GM18870 (cell line): ENCODE measurements at regions not wholly inside any gene's neighbourhood (a gene's known extent, or its start where the extent isn't known, plus 50 kb on each side); places are given as distances from the start of the nearest gene placed in this dataset.
"Not testable (repeated sequence)": the region's sequence is repeated elsewhere in the genome, so short reads cannot be mapped to it uniquely, and the experiment has no call there.

Experiments
- ATAC-seq: cut with Tn5 transposase; IDR thresholded peaks from one replicate; pipeline ENCODE4 v1.9.1; 2021; ENCODE audit warnings: moderate library complexity; ENCODE audit not compliant: unreplicated experiment

DNA sequence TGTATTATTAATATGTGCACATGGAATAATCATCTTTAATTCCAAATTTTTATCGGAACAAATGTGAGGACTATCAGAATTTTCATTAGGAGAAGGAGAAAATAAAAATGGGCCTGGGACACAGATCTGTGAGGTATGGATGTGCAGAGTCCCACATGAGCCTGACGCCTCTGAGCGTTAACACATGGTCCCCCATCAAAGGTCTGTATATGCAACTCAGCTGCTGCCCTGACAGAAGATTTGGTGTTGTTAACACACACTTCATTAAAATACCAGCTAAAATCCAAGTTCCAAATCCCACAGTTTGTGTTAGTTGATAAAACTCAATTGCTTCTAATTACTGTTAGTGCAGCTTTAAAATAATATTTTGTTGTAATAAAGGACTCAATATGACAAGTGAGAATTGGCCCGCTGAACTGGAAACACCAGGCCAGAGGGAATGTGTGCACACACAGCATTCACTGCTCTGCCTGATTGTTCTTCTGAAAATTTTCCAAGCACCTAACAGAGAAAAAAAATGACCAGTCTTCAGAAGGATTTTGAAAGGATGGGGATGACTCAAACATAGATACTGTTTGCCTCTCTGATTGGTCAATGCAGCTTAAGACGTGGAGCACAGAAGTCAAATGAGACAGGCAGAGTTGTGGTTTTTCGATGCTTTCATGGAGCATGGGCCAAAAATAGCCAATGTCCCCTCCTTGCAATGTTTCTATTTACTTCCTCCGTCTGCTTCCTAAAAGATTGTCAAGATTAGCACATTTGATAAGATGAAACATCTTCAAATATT lies 266.6 kb downstream of the NKX6-1 start:
- no peak for ATAC-seq

DNA sequence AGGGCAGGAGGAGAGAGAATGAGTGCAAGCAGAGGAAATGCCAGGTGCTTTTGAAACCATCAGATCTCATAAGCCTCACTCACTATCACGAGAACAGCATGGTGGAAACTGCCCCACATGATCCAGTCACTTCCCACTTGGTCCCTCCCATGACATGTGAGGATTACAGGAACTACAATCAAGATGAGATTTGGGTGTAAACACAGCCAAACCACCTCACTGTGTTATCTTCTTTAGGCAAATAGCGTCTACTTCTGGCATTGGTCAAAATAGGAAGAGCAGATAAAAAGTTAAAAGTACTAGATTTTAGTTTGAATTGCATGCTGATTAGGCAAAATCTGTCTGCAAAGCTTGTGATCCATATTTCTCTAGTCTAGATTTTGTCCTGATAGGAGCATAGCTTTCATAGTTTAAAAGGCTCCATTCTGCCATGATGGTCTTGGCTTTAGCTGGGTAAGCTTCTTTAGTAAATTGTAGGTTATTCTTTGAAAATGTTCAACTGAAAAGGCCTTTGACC lies 267.5 kb downstream of the NKX6-1 start:
- no peak for ATAC-seq

DNA sequence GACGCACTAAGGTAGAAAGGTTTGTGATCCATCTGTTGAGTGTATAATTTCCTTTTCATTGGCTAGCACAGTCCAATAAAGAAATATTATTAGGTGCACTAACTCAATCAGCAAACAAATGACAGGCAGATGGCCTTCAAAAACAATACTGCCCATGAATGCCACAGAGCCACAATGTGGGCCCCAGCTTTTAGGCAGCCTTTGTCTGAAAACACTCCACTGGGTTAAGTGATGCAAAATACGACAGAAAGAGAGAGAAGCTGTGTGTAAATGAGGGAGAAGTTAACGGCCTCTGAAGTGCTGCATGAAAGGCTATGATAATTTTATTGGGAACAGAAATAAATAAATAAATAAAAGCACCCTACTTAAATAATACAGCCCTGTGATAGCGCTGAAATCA lies 274.6 kb downstream of the NKX6-1 start:
- no peak for ATAC-seq

DNA sequence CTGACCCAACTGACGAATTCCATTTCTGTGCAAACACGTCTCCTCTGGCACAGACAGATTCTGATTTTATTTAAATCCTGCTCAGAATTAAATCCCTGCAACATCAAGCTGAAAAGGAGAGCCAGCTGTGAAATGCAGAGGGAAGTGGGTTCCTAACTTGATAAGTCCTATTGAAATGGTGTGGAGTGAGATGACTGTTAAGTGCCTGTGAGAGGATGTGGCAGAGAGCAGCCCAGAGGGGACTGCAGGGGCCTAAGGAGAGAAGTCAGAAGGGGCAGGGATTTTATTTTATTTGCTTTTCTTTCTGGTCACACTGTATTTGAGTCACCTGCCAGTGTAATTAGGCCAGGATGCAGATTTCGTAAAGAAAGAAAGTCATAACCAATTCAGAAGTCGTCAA lies 277.4 kb downstream of the NKX6-1 start:
- no peak for ATAC-seq

DNA sequence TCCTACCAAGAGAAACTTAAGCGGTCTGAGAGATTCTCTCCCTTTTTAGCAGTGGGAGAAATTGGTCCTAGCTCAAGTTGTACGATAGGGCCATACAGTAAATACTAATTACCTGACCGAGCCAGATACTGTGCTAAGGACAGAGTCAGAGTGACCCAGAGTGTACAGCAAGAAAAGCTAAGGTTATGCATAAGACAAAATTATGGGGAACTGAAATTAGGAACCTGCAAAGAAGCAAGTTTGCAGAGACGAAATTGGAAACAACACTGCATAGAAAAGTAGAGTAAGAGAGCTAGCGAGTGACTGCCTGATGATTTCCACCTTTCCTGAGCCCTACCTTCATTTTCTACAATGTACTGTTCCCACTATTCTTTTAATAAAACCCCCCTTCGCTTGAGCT lies 278.1 kb downstream of the NKX6-1 start:
- peak; percentile 78 for ATAC-seq

DNA sequence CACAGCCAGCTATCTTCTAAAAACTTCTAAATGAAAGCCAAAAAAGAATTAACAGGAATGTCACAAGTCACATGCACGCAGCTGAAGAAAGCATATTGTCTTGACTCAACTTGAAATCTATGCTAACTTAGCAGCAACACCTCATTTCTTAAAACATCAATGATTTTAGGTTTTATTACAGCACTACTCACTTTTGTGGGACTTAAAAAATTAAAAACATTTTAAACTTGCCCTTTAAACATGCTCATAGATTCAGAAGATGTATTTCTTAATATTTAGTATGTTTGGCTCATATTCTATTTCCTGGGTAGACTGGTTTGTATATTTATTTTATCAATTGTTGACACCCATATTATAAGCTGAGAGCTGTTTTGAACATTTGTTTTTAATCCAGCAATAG lies 279.4 kb downstream of the NKX6-1 start:
- ATAC-seq = no peak

DNA sequence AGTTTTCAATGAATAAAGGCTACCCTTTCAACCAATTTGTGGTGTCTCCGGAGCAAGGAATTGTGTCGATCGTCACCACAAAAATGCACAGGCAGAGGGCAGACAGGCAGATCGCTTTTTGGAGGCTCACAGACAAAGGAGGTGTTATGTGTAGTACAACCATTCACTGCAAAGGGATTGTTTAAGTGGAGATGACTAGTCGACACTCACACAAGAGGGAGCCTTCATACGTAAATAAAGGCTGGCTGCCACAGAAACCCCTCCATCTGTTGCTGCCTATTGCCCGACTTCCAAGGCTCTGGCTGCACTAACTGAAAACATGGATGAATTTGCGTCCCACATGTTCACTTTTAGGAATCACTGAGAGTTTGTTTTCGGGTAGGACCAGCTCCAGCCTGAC lies 281.1 kb downstream of the NKX6-1 start:
- ATAC-seq = no peak

DNA sequence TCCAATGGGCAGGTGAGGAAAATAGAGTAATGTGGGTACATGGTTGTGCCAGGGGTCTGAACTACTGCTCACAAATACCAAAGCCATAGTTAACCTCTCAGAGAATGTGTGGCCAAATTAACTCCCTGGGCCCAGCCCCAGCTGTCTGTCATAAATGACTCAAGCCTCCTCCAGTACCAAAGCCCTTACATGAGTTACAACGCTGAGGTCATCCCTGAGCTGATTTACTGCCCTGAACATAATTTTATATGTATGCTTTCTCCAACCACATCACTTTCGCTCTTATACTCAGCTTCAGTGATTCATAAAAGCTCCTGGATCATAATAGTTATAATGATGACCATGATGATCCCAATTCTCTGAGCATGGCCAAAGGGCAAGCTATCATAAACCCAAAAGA lies 283.9 kb downstream of the NKX6-1 start:
- ATAC-seq = no peak

DNA sequence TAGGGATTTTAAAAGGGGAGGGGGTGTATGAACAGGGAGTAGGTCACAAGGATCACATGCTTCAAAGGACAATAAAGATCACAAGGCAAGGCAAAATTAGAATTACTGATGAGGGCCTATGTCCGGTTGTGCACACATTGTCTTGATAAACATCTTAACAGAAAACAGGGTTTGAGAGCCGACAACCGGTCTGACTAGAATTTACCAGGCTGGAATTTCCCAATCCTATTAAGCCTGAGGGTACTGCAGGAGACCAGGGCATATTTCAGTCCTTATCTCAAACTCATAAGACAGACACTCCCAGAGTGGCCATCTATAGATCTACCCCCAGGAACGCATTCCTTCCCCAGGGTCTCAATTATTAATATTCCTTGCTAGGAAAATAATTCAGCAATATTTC lies 292.9 kb downstream of the NKX6-1 start:
- not testable (repeated sequence) for ATAC-seq

DNA sequence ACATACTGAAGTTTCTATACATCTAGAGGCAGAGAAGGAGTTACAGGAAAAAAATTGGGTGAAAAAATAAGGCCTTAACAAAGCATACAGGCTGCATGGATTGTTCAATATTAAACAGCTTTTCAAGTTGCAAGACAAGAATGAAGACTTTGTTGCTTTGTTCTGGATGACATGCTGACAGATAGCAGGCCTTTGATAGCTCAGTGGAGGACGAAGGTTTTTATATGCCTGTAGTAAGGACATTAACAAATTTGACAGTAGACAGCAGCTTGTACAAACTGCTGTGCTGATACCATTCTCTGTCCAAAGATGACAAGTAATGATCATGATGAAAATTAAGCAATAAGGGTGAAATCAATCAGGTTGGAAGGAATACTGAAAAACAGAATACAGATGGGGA lies 309.9 kb downstream of the NKX6-1 start:
- ATAC-seq = no peak

DNA sequence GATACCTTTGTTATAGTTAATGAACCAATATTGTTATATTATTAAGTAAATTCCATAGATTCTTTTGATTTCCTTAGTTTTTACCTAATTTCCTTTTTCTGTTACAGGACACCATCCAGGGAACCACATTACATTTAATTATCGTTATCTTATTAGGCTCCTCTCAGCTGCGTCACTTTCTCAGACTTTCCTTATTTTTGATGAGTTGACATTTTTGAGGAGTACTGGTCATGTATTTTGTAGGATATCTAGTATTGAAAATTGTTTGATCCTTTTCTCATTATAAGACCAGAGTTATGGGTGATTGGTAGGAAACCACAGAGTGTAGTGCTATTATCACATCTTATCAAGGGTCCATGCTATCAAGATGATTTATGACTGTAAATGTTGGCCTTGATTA lies 319.7 kb downstream of the NKX6-1 start:
- no peak for ATAC-seq

DNA sequence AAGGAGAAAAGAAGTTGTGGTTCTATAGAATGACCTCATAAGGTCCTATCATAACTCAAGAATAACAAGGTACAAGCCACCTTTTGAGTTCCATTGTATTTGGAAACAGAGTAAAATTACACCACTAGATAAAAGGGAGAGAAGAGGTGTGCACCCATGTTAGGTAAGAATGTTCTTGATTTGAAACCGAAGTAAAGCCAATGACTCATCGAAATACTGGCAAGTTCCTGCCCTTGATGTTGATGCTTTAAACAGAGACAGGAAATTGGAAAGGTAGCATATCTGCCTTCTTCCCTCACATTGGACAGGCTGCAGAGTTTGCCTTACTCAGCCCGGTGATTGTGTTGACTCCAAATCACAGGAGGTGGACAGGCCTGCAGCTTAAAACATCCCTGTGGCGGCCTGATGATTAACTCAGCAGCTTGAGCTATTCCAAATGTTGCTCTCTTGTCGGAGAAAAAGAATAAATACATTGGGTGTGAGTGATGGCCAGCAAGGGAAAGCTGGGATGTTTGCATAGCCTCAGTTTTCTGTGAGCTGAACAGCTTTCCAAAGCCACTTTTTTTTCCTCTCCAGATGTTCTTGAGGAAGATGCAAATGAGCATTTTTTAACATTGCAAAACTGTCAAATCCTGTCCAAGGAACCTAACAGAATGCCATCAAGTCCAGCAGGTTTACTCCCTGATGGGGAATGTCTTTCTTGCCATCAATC lies 321.1 kb downstream of the NKX6-1 start:
- ATAC-seq = no peak

DNA sequence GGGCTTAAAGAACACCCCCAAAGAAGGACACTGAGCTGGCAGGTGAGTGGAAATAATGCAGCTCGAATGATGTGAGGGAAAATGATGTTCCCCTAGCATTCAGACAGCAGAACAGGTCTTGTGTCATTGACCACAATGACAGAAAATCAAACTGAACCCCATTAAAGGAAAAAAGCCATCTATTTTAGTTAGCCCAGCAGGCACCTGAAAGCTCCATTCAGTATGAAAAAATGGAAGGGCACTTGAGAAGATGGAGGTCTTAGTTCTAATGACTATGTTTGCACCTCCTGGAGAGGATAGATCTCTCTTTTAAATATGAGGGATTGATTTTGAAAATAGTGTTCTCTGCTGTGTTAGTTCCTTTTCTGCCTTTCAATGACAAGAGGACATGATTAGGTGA lies 323.1 kb downstream of the NKX6-1 start:
- ATAC-seq = no peak

DNA sequence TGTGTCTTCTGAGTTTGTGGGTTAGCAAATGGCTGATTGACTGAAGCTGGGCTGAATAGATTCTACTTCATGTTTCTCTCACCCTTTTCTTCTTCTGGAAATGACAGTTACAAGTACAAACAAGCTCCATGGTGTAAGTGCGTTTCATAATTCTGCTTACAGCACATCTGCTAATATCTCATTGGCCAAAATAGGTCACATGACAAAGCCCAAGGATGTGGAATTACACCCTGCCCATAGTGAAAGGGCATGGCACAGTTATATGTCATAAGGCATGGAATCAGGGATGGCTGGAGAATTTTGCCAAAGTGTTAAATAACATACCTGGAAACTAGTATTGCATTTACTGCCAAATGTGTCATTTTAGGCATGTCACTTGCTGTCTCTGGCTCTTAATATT lies 327.2 kb downstream of the NKX6-1 start:
- ATAC-seq = no peak

DNA sequence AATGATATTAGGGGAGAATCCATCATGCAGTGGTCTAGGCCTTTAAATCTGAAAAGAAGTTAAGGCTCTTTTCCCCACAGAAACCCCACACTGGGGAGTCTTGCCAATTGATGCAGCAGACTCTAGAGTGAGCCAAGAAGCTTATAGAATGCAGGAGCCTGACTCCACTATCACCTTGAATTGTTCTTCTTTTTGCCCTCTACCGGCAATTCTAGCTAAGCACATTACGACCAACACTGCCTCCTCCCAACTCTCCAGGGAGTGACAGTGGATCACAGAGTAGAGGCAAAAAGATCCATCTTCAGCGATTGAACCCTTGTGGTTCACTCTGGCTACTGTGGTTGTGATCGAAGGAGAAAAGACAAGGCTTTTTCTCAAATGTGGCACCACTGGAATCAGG lies 331.5 kb downstream of the NKX6-1 start:
- no peak for ATAC-seq

DNA sequence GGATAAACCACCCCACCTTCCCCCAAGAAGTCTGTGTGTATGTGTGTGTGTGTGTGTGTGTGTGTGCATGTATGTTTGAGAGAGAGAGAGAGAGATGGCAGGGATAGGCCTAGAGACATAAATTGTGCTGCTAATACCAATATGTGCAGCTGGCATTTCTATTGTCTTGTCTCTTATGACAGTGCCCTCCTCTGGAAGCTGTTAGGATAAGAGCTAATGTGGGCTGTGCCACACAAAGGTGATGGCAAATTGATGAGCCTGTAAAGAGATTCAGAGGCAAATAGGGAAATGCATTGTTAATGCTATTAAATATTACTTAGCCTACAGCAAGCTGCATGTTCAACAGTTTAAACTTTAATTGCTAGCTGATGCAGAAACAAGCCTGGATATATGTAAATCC lies 332.0 kb downstream of the NKX6-1 start:
- no peak for ATAC-seq

DNA sequence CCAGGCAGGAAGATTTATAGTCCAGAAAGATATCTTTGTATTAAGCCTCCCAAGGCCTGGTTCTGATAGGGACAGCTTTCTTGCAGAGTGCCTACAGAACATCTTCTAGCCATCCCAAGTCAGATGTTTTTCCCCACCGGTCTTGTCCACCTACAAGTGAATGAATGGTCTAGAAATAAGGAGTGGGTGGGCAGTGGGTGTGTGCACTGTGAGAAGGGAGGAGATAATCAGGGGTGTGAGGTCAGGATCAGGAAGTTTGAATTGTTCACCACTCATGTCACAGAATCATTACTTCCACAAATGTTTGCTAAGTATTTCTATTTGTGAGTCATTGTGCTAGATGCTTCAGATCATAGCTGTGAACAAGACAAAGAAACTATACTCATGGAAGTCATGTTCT lies 332.6 kb downstream of the NKX6-1 start:
- ATAC-seq = no peak

DNA sequence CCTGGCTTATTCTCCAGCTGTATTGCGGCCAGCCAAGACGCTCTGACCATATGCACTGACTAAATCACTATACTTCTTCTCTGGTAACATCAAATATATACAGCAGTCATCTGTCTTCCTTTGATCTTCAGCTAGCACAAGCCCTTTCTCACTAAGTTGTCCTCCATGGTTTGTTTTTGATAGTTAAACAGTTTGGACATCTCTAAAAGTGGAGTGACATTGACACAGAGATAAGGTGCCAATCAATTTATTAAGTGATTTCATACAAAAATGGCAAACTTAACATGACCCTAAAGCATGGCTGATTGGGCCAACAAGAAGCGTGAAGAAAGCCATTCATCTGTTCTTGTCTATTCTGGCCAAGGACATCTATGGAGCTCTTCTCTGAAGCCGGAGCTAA lies 334.9 kb downstream of the NKX6-1 start:
- ATAC-seq = no peak

DNA sequence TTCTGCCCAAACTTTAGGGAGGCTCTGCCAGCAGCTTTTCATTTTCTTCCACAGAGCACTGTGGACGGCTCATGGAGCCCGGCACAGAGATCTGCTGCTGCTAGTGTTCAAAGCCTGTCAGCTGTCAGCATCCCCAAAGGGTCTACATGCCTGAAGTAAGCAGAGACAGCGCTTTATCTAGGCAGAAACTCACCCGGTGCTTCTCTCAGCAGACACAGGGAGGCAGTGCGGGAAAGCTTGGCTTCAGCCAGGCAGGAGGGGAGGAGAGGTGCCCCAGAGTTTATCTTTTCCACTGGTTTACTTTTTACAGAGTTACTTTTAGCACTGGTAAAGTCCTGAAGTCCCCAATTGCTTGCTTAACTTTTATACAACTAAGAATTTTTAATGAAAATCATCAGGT lies 339.3 kb downstream of the NKX6-1 start:
- no peak for ATAC-seq

DNA sequence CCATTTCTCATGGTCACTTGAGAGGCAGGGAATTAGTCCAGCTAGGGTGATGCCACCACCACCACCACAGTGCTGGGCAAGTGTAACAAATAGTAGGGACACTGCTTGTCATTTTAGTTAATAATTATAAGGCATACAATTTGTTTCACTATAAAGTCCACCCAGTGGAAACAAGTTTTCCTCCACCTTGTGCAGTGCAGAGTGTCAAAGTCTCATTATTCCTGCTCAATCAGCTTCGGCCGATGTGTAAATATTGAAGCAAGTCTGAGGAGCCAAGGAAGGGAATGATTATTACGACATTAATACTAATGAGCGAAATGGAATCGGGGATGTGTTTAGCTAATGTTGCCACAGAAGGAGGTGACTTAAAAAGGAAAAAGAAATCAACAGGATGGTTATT lies 340.4 kb downstream of the NKX6-1 start:
- no peak for ATAC-seq

DNA sequence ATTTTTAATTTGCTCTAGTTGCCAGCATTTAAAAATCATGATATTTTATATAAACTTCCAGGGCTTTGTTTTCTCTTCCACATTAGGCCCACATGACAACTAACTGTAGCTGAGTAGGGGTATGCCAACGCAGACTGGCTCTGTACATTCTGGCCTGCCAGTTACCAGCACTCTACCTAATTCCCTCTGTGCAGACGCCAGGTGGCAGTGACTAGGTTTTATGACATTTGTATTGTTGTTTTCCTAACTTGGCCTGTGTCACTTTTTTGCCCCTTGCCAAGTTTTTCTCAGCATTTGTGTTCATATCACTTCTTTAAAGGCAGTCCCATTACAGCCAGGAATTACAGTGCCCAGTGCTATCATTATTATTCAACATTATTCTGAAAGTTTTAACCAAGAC lies 347.5 kb downstream of the NKX6-1 start:
- ATAC-seq = no peak

DNA sequence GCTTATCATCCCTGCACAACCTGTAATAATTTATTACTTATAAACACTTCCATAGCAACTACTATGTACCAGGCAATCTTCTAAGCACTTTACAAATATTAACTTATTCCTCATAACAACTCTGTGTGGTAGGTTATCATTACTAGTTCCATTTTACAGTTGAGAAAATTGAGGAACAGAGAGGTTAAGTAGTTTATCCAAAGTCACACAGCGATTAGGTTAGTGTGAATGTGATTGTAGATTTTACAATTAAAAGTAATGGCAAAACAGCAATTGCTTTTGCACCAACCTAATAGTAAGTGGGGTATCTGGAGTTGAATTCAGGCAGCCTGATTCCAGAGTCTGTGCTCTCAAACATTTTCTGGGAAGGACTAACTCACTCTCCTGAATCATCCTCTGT lies 348.9 kb downstream of the NKX6-1 start:
- ATAC-seq = no peak
